Activated CD4-positive, alpha-beta T cell treated with anti-CD3 and anti-CD28 coated beads for 4 hours (primary cell): ENCODE measurements at regions not wholly inside any gene's neighbourhood (a gene's known extent, or its start where the extent isn't known, plus 50 kb on each side); places are given as distances from the start of the nearest gene placed in this dataset.
"Not testable (repeated sequence)": the region's sequence is repeated elsewhere in the genome, so short reads cannot be mapped to it uniquely, and the experiment has no call there.

Source experiments
- DNase-seq, 2 donors: peaks; one replicate each; pipeline ENCODE4 v3.0.0-alpha.2; 2020

- no peak for DNase-seq
Observed at GRCh38 chr22:47328550-47329243, 566.2 kb downstream of the TBC1D22A start.

GRCh38 chr22:47327241-47327640 lies 564.8 kb downstream of the TBC1D22A start:
- DNase-seq: no peak

- DNase-seq: no peak
Observed at GRCh38 chr22:47325249-47325648, 562.8 kb downstream of the TBC1D22A start.

GRCh38 chr22:47324435-47324990 lies 562.1 kb downstream of the TBC1D22A start:
- DNase-seq: no peak

- DNase-seq: no peak
Observed at GRCh38 chr22:47323518-47323917, 561.1 kb downstream of the TBC1D22A start.

GRCh38 chr22:47322854-47323253 lies 560.4 kb downstream of the TBC1D22A start:
- no peak for DNase-seq

- DNase-seq: no peak
Observed at GRCh38 chr22:47320560-47320959, 558.1 kb downstream of the TBC1D22A start.

GRCh38 chr22:47318041-47318737 lies 555.7 kb downstream of the TBC1D22A start:
- no peak for DNase-seq

- no peak for DNase-seq
Observed at GRCh38 chr22:47315862-47316419, 553.5 kb downstream of the TBC1D22A start.

GRCh38 chr22:47310601-47311000 lies 548.2 kb downstream of the TBC1D22A start:
- no peak for DNase-seq

GRCh38 chr22:47309946-47310345 lies 547.5 kb downstream of the TBC1D22A start:
- DNase-seq: no peak

- DNase-seq: no peak
Observed at GRCh38 chr22:47309476-47309875, 547.0 kb downstream of the TBC1D22A start.

- no peak for DNase-seq
Observed at GRCh38 chr22:47308886-47309285, 546.4 kb downstream of the TBC1D22A start.

GRCh38 chr22:47307822-47308221 lies 545.4 kb downstream of the TBC1D22A start:
- no peak for DNase-seq

GRCh38 chr22:47307326-47307725 lies 544.9 kb downstream of the TBC1D22A start:
- DNase-seq: no peak

- DNase-seq: no peak
Observed at GRCh38 chr22:47304854-47305253, 542.4 kb downstream of the TBC1D22A start.

GRCh38 chr22:47304191-47304831 lies 541.9 kb downstream of the TBC1D22A start:
- DNase-seq: no peak

- DNase-seq: no peak
Observed at GRCh38 chr22:47303161-47303890, 540.9 kb downstream of the TBC1D22A start.

GRCh38 chr22:47302587-47302986 lies 540.1 kb downstream of the TBC1D22A start:
- DNase-seq: not testable (repeated sequence)

GRCh38 chr22:47301820-47302475 lies 539.5 kb downstream of the TBC1D22A start:
- DNase-seq: no peak

GRCh38 chr22:47300698-47301405 lies 538.4 kb downstream of the TBC1D22A start:
- DNase-seq: no peak
